ES-I3 (cell line): ENCODE measurements at regions not wholly inside any gene's neighbourhood (a gene's known extent, or its start where the extent isn't known, plus 50 kb on each side); places are given as distances from the start of the nearest gene placed in this dataset.
"Not testable (repeated sequence)": the region's sequence is repeated elsewhere in the genome, so short reads cannot be mapped to it uniquely, and the experiment has no call there.

Experiments used
- H3K36me3 ChIP-seq: 2 replicates; pipeline ENCODE4 v1.6.1; 2013; ENCODE audit warnings: mild to moderate bottlenecking, low read length, control low read depth, moderate library complexity; ENCODE audit not compliant: insufficient read depth
- H3K4me1 ChIP-seq: 2 replicates; pipeline ENCODE4 v1.6.1; 2013; ENCODE audit warnings: mild to moderate bottlenecking, control low read depth, low read length; ENCODE audit not compliant: insufficient read depth
- H3K9ac ChIP-seq: 2 replicates; pipeline ENCODE4 v1.6.1; 2013; ENCODE audit warnings: low read depth, mild to moderate bottlenecking, low read length, moderate library complexity
- H3K9me3 ChIP-seq: 2 replicates; pipeline ENCODE4 v1.6.1; 2013; ENCODE audit warnings: mild to moderate bottlenecking, low read length, moderate library complexity; ENCODE audit not compliant: control insufficient read depth, insufficient read depth

GRCh38 chr16:48704710-48705109 is 94.7 kb upstream of the N4BP1 start:
- Histone ChIP-seq H3K9ac (no peak overlapping the region), H3K4me1 (no peaks in the 10 kb centered on the region), H3K9me3 (no peaks in the 10 kb centered on the region), H3K36me3 (no peaks in the 10 kb centered on the region)

GRCh38 chr16:48687421-48688038 is 77.5 kb upstream of the N4BP1 start:
- H3K4me1 ChIP-seq, result 0 out of 2 replicates have a peak, but pooled peaks cover 4% of the 10 kb centered on the region
- no peaks in the 10 kb centered on the region for H3K9me3 ChIP-seq
- no peak overlapping the region for H3K9ac ChIP-seq
- no peaks in the 10 kb centered on the region for H3K36me3 ChIP-seq

DNA sequence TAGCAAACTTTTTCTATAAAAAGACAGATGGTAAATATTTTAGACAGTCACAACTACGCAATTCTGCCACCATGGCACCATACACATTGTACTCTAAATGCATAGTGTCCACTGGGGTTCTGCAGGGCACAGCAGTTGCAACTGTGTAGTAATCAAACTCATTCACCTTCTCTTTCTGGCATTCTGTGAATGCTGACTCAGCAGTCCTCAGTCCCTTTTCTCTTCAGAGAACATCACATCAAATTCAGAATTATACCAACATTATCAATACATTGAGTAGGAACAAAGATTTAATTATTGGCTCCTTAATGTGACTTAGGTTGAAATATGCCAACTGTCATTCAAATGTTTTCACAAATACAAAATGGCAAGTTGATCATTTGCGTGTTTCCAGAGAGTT is 74.2 kb upstream of the N4BP1 start:
- Histone ChIP-seq H3K9ac (no peak overlapping the region), H3K36me3 (no peaks in the 10 kb centered on the region), H3K4me1 (0 out of 2 replicates have a peak, but pooled peaks cover 4% of the 10 kb centered on the region), H3K9me3 (no peaks in the 10 kb centered on the region)

DNA sequence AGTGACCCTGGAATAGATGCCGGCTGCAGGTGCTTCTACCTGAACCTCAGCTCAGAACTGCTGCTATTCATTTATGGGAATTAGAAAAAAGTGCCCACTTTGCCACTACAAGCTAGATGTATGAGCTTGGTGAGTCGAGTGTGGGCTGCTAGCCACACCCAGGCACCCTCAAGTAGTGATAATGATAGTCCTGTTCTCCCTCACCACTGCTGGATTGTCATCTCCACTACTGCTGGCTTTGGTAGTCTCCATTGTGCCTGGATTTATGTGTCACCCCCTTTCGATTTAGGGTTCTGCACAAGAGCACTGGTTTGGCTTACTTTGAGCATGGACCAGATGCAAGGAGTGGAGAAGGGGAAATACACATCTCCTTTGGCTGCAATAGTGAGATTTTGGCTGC is 73.0 kb upstream of the N4BP1 start:
- Histone ChIP-seq H3K9ac (no peak overlapping the region), H3K4me1 (0 out of 2 replicates have a peak, but pooled peaks cover 4% of the 10 kb centered on the region), H3K36me3 (no peaks in the 10 kb centered on the region)

DNA sequence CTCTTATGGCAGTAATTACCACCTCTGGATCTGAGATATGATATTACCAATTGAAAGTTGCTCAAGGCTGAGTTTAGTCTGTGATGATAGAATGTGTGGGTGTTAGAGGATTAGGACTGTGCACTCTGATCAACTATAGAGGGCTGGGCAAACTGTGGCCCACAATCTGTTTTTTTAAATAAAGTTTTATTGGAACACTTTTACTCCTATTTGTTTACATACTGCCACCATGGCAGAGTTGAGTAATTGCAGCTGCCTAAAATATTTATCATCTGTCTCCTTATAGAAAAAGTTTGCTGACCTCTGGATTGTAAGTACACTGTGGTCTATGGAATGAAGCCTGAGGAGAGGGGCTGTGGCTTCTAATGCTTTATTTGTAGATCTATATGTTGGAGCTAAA is 71.5 kb upstream of the N4BP1 start:
- Histone ChIP-seq H3K9ac (no peak overlapping the region), H3K4me1 (0 out of 2 replicates have a peak, but pooled peaks cover 4% of the 10 kb centered on the region), H3K36me3 (no peaks in the 10 kb centered on the region), H3K9me3 (no peaks in the 10 kb centered on the region)

More for the DNA sequence above, 73.0 kb upstream of the N4BP1 start:
- no peaks in the 10 kb centered on the region for H3K9me3 ChIP-seq

GRCh38 chr16:48680881-48681280 is 70.9 kb upstream of the N4BP1 start:
- no peak overlapping the region for H3K9ac ChIP-seq
- no peaks in the 10 kb centered on the region for H3K9me3 ChIP-seq
- H3K36me3 ChIP-seq, result no peaks in the 10 kb centered on the region
- 0 out of 2 replicates have a peak, but pooled peaks cover 4% of the 10 kb centered on the region for H3K4me1 ChIP-seq

DNA sequence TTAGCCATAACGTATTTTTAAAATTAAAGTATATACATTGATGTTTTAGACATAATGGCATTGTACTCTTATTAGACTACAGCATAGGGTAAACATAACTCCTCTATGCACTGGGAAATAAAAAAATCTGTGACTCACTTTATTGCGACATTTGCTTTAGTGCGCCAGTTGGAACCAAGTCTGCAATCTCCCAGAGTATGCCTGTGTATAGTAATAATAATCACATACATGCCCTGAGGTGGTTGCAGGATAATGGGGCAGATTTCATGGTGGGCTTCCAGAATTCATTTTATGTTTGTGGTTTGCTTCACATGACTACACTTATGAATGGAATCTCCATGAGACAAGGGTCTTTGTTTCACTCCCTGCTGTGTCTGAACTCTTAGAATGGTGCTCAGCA is 66.9 kb upstream of the N4BP1 start:
- H3K9me3 ChIP-seq, result no peaks in the 10 kb centered on the region
- H3K9ac ChIP-seq, result no peak overlapping the region
- H3K36me3 ChIP-seq, result no peaks in the 10 kb centered on the region
- no peaks in the 10 kb centered on the region for H3K4me1 ChIP-seq

GRCh38 chr16:48668184-48668583 is 58.2 kb upstream of the N4BP1 start:
- not testable (repeated sequence) for H3K4me1 ChIP-seq, H3K9me3 ChIP-seq, H3K9ac ChIP-seq, H3K36me3 ChIP-seq

- Histone ChIP-seq H3K4me1 (no peaks in the 10 kb centered on the region), H3K9me3 (peaks cover 3% of the 10 kb centered on the region; the same call in 1 of the 2 replicates), H3K36me3 (no peaks in the 10 kb centered on the region), H3K9ac (no peak overlapping the region)
Measured at GRCh38 chr16:48659940-48660339, 50.0 kb upstream of the N4BP1 start.
